ENCODE measurements at regions not wholly inside any gene's neighbourhood (a gene's known extent, or its start where the extent isn't known, plus 50 kb on each side); places are given as distances from the start of the nearest gene placed in this dataset.

- no peak for DNase-seq (ENCODE audit: low read depth in 1 of 2, low spot score in 1 of 2)
- Histone ChIP-seq H3K36me3 (no peaks in the 10 kb centered on the region), H3K4me3 (no peak overlapping the region), H3K27me3 (no peaks in the 10 kb centered on the region), H3K4me1 (ENCODE audit: low read depth) (no peaks in the 10 kb centered on the region), H3K9me3 (ENCODE audit: low read depth) (no peaks in the 10 kb centered on the region), H3K27ac (no peak overlapping the region)
- no peak for TF ChIP-seq CTCF (IDR thresholded peaks at IDR 0.05; ENCODE audit: low read depth, low read length)
Observed at GRCh38 chr5:164728733-164729132, 1223.3 kb downstream of the MAT2B start.

GRCh38 chr5:164735334-164735733 is 1229.9 kb downstream of the MAT2B start:
- Histone ChIP-seq H3K4me3 (no peak overlapping the region), H3K9me3 (ENCODE audit: low read depth) (no peaks in the 10 kb centered on the region), H3K27ac (no peak overlapping the region), H3K4me1 (ENCODE audit: low read depth) (no peaks in the 10 kb centered on the region), H3K36me3 (no peaks in the 10 kb centered on the region), H3K27me3 (no peaks in the 10 kb centered on the region)
- TF ChIP-seq CTCF (IDR thresholded peaks at IDR 0.05; ENCODE audit: low read depth, low read length), result no peak
- DNase-seq (ENCODE audit: low read depth in 1 of 2, low spot score in 1 of 2), result no peak

- no peak for DNase-seq (ENCODE audit: low read depth in 1 of 2, low spot score in 1 of 2)
- no peak for TF ChIP-seq CTCF (IDR thresholded peaks at IDR 0.05; ENCODE audit: low read depth, low read length)
Observed at GRCh38 chr5:164741376-164741775, 1236.0 kb downstream of the MAT2B start.

GRCh38 chr5:164742025-164742424 is 1236.6 kb downstream of the MAT2B start:
- H3K27me3 ChIP-seq, result no peaks in the 10 kb centered on the region
- peaks cover 5% of the 10 kb centered on the region for H3K4me1 ChIP-seq (ENCODE audit: low read depth)
- no peak overlapping the region for H3K4me3 ChIP-seq
- no peak overlapping the region for H3K27ac ChIP-seq
- no peak for TF ChIP-seq CTCF (IDR thresholded peaks at IDR 0.05; ENCODE audit: low read depth, low read length)
- no peak for DNase-seq (ENCODE audit: low read depth in 1 of 2, low spot score in 1 of 2)
- H3K9me3 ChIP-seq (ENCODE audit: low read depth), result no peaks in the 10 kb centered on the region
- no peaks in the 10 kb centered on the region for H3K36me3 ChIP-seq

More at GRCh38 chr5:164741376-164741775, 1236.0 kb downstream of the MAT2B start:
- H3K4me3 ChIP-seq, result no peak overlapping the region
- H3K27me3 ChIP-seq, result no peaks in the 10 kb centered on the region
- H3K9me3 ChIP-seq (ENCODE audit: low read depth), result no peaks in the 10 kb centered on the region
- no peaks in the 10 kb centered on the region for H3K36me3 ChIP-seq
- no peak overlapping the region for H3K27ac ChIP-seq
- H3K4me1 ChIP-seq (ENCODE audit: low read depth), result peaks cover 5% of the 10 kb centered on the region

- no peak for DNase-seq (ENCODE audit: low read depth in 1 of 2, low spot score in 1 of 2)
- no peak for TF ChIP-seq CTCF (IDR thresholded peaks at IDR 0.05; ENCODE audit: low read depth, low read length)
- Histone ChIP-seq H3K4me1 (ENCODE audit: low read depth) (peaks cover 5% of the 10 kb centered on the region), H3K36me3 (no peaks in the 10 kb centered on the region), H3K27ac (no peak overlapping the region), H3K27me3 (no peaks in the 10 kb centered on the region), H3K4me3 (no peak overlapping the region), H3K9me3 (ENCODE audit: low read depth) (no peaks in the 10 kb centered on the region)
Observed at GRCh38 chr5:164746723-164747122, 1241.3 kb downstream of the MAT2B start.

GRCh38 chr5:164747371-164747770 is 1242.0 kb downstream of the MAT2B start:
- Histone ChIP-seq H3K4me3 (no peak overlapping the region), H3K4me1 (ENCODE audit: low read depth) (peaks cover 5% of the 10 kb centered on the region), H3K27me3 (no peaks in the 10 kb centered on the region), H3K9me3 (ENCODE audit: low read depth) (no peaks in the 10 kb centered on the region), H3K27ac (no peak overlapping the region), H3K36me3 (no peaks in the 10 kb centered on the region)
- no peak for TF ChIP-seq CTCF (IDR thresholded peaks at IDR 0.05; ENCODE audit: low read depth, low read length)
- DNase-seq (ENCODE audit: low read depth in 1 of 2, low spot score in 1 of 2), result no peak

Data from cardiac muscle cell (in vitro differentiated cells and primary cell).